NCI-H2171 (cell line): ENCODE measurements at regions not wholly inside any gene's neighbourhood (a gene's known extent, or its start where the extent isn't known, plus 50 kb on each side); places are given as distances from the start of the nearest gene placed in this dataset.

Experiments
- DNase-seq: peaks from one replicate; lab custom pipeline; 2025; lab: John Stamatoyannopoulos, UW

- no peak for DNase-seq
These were observed 64.0 kb downstream of the BMP2 start for GRCh38 chr20:6831461-6831860.

DNA sequence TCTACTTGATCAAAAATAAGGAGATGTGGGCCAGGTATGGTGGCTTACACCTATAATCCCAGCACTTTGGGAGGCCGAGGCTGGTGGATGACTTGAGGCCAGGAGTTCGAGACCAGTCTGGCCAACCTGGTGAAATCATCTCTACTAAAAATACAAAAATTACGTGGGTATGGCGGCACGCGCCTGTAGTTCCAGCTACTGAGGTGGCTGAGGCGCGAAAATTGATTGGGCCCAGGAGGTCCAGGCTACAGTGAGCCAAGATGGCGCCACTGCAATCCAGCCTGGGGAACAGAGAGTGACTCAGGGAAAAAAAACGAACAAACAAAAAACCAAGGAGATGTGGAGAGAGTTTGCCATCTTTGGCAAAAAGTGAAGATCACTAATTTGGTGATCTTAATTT is 65.3 kb downstream of the BMP2 start:
- no peak for DNase-seq

DNA sequence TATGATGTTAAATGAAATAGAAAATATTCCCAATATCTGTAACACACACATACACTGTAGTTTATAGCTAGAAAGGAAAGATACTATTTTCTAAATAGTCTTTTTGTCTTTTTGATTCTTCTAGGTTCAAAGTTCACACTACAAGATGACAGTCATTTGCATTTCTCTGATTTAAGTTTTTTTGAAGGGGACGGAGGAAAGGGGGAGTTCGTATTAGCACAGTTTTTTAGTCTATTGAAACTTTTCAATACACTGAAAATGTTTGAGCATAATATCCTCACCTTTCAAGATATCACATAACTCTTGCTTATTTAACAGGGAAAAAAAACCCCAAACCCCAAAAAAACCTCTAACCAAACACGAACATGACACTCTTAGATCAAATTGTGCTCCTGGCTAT is 68.1 kb downstream of the BMP2 start:
- DNase-seq = no peak

DNA sequence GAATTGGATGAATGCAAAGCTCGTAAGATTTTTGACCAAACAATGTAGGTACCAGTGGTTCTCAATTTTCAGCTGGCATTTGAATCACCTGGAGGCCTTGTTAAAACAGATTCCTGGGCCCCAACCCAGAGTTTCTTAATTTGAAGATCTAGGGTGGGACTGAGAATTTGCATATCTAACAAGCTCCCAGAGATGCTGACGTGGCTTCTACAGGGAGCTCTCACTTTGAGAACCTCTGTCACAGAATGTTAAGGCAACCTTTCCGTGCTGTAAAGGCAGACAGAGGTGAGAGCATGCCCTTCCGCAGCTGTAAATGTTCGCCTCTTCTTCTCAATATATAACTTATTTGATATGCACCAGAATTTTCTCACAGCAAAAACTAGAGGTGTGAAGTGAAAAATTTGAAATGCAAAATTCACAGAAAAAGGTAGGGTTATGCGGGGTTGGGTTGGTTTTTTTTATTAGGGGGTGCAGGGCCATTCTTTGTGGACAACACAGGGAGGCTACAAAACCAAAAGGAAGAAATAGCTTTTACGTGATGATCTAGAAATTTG is 69.4 kb downstream of the BMP2 start:
- DNase-seq = no peak

GRCh38 chr20:6837730-6838129 is 70.2 kb downstream of the BMP2 start:
- no peak for DNase-seq

GRCh38 chr20:6838181-6838826 is 70.8 kb downstream of the BMP2 start:
- no peak for DNase-seq

- no peak for DNase-seq
These were observed 73.6 kb downstream of the BMP2 start for GRCh38 chr20:6841128-6841527.

DNA sequence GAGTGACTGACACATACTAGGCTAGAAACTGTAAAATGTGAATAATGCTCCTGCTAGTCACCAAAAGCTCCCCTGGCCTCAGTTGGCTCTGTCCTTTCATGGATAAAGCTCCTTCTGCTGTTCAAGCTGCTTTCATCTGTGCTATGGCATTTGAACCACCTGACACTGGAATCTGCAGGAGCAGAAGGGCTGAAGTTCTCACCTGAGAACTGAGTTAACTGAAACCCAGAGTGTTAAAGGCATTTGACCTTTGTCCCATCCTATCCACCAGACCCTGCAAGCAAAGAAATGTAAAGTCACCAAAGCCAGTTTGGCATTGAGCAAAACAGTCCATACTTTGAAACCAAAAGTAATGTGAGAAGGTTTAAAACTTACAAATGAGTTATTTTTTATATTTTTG is 77.7 kb downstream of the BMP2 start:
- DNase-seq = no peak

DNA sequence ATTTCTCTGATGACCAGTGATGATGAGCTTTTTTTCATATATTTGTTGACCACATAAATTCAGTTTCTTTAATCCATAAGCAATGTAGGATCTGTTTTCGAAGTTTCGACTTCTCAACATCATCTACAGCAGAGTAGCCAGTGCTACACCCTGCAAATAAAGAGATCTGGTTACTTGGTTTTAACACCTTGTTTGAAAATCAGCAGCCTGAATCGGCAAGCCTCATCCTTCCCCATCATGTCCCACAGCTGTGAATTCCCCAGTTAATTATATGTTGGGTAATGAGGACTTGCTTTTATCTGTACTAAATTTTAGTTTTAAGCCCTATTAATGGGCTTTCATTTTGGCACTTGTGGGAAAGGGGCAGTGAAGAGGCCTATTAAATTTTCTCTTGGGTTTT is 80.6 kb downstream of the BMP2 start:
- no peak for DNase-seq

- no peak for DNase-seq
These were observed 81.5 kb downstream of the BMP2 start for GRCh38 chr20:6848992-6849391.

DNA sequence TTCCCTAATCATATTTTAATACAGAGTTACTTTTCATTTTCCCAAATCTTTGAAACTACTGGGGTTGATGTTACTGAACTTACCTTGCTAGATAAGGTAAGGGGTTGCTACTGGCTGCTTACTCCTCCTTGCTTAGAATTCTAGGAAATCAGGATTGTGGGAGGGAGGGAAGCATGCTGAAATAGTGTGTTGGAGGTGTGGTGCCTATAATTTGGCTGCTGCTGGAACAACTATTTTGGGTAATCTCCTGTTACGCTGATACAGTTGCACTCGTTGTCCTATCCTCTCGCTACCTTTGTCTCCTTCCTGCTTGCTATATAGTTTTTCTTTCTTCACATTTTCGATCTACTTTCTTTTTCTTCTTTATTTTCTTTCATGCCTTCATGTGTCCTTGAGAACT is 83.7 kb downstream of the BMP2 start:
- no peak for DNase-seq

DNA sequence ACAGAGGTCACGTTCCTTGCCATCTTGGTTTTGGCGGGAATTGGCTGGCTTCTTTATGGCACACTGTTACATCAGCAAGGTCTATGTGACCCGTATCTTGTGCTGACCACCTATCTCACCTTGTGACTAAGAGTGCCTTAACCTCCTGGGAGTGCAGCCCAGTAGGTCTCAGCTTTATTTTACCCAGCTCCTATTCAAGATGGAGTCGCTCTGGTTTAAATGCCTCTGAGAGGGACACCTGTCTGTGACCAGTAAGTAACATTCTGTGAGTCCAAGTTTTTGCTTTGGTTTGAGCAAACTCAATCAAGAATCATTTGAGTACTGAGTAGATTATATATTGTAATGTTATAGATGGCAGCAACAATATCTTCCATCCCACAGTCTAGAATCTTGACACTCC is 85.0 kb downstream of the BMP2 start:
- DNase-seq = no peak

- no peak for DNase-seq
These were observed 87.6 kb downstream of the BMP2 start for GRCh38 chr20:6855104-6855503.

- no peak for DNase-seq
These were observed 88.3 kb downstream of the BMP2 start for GRCh38 chr20:6855796-6856195.

DNA sequence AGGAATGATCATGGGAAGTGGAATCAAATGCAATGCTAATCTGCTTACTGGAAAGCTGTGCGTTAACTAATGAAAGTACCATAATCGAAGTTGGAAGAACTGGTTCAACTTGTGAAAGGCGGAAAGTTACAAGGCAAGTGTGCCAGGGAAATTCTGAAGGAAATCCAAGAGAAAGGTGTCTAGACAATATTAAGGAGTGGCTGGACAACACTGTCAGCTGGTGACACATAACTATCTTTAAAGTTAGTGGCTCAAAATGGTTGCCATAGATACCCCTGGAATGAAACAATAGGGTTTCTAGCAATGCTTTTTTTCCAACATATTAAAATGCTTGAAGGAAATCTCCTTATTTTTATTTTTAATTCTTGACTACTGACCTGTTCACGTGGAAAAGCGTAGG is 90.4 kb downstream of the BMP2 start:
- no peak for DNase-seq

DNA sequence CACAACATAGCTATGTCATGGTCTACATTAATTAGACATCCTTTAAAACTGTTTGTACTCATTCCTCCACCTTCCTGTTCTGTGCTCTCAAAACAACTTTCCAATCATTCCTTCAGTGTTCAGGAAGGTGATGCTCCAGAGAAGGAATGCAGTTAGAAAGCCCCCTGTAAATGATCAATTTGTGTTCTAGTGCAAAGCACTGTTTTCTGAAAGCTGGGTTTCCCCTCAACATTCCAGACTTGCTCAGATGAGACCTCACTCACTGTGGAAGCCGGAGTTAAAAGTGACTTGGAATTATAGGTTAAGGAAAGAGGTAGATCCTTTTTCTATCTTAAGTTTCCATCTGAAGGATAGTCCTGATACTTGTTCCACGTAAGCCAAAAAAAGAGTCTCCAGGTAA is 95.9 kb downstream of the BMP2 start:
- DNase-seq = no peak

DNA sequence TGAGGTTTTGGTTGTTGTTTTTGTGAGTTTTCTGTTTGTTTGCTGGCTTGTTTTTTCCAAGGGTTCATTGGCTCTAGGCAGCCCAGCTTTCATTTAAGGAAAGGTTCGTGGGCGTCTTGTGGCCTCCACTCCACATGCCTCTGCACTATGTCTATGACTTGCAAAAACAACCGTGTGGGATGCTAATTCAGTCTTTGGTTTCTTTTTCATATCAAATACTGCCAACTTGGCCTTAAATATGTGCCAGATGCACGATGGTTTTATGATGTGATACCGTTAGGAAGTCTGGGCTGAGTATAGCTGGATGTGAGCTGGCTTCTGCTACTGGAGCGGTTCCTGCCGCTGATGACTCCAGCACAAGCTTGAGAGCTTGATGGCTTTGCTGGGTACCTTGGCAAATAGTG is 96.3 kb downstream of the BMP2 start:
- DNase-seq = no peak

DNA sequence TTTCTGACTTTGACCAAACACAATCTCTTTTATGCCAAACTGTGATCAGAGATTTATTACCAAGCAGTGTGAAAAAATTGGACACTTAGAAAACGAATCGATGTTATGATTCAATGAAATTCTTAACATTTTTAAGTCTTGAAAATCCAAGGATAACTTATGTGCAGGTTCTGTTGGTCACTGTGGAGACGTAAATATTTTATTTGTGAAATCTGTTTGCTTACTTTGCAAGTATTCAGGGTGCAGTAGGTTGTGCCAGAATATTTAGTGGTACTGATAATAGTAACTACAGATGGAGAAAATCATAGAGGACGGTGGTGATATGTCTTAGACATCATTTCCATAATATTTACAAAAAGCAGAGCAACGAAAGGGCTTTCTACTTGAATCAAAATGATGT is 97.3 kb downstream of the BMP2 start:
- no peak for DNase-seq

DNA sequence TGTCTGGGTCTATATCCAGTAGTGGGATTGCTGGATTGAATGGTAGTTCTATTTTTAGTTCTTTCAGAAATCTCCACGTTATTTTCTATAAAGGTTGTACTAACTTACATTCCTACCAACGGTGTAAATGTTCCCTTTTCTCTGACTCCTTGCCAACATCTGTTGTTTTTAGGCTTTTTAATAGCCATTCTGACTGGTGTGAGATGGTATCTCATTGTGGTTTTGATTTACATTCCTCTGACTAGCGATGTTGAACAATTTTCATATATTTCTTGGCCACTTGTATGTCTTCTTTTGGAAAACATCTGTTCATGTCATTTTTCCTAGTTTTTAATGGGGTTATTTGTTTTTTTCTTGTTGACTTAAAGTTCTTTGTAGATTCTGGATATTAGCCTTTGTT is 99.3 kb downstream of the BMP2 start:
- DNase-seq = no peak

GRCh38 chr20:6868861-6869260 is 101.4 kb downstream of the BMP2 start:
- no peak for DNase-seq

GRCh38 chr20:6870559-6870958 is 103.1 kb downstream of the BMP2 start:
- no peak for DNase-seq

DNA sequence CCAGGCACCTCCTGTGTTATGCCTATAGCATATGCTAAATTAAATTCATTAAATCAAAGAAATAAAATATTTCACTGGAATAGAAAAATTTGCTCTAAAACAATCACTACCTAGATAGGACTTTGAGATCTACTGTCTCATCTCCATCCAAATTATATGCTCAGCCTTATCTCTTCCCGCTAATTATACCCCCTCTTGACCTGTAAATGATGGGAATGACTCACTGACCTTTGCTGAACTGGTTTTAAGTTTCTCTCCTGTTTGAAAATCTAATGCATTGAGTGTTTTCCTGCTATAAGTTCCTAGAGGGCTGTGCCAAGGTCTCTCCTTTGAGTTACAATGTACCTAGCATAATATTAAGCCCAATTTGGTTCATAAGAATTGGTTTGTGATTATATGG is 110.1 kb downstream of the BMP2 start:
- DNase-seq = no peak

DNA sequence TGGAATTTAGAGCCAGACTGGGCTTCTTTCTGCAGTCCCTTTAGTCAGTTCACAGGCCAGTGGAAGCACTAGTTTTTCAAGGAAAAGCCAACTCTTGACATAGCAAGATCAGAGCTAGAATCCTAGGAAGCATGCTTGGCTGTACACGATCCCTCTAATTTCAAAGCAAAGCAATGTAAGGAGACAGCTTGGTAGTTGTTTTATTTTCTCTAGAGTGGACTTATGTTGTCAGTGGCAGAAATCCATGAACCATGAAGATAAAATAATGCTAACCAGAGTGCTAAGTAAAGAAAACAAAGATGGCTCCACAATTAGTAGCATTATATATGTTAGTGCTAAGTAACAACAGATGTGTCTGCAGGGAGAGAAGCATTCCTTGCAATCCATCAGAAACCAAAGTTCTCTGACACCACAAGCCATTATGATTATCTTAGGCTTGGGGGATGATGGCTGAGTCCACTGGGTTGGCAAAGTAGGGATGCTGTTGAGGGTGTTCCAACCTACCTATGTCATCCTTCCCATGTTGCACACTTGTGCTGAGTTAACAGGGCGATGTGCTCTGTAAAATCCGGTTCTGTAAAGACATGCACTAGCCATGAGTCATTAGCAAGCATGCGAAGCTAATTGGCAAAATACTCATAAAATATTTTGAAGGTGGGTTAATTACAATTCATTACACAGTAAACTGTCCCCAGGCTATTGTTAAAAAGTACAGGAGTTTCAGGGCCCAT is 115.2 kb downstream of the BMP2 start:
- DNase-seq = no peak

- no peak for DNase-seq
These were observed 116.6 kb downstream of the BMP2 start for GRCh38 chr20:6884114-6884513.
